AG20443 (cell line): ENCODE measurements at regions not wholly inside any gene's neighbourhood (a gene's known extent, or its start where the extent isn't known, plus 50 kb on each side); places are given as distances from the start of the nearest gene placed in this dataset.

Experiments used
- DNase-seq: peaks from one replicate; pipeline ENCODE4 v3.0.0; 2012; ENCODE audit warnings: low spot score, mixed read lengths

- no peak for DNase-seq
Measured at GRCh38 chr2:181243319-181243718, 213.9 kb upstream of the ITGA4 start.

DNA sequence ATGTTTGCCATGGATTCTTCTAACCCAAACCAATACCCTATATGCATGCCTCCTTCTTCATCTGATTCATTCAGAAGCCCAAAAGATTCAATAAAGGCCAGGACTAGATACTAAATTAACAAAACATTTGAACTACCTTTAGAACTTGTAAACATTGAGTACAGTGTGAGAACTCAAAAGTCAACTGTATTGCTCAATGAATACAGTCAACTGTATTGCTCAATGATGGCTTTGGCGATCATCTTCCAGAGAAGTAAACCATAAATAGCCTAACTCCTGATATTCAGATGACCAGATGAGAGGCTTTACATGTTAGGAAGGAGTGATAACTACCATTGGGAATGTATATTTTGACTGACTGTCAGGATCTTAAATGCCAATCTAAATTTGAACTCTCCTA is 206.5 kb upstream of the ITGA4 start:
- peak; percentile 14 for DNase-seq

- no peak for DNase-seq
Measured at GRCh38 chr2:181252262-181253148, 204.7 kb upstream of the ITGA4 start.

DNA sequence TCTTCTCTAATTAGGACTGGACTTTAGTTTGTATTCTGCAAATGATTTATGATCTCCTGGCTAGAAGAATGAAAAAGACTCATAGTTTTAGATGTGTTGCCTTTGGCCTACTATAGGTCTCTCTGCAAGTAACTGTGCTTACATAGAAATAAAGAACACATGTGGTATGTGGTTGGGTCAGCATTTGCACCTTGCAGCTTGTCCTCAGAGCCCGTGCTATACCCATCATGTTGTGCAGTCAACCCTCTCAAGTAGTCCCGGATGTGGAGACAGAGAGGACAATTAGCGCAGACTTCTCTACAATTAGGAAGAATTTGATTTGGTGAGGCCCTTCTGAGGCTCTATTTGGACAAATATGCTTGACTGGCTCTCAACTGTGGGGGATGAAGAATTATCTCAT is 203.7 kb upstream of the ITGA4 start:
- DNase-seq, result no peak

DNA sequence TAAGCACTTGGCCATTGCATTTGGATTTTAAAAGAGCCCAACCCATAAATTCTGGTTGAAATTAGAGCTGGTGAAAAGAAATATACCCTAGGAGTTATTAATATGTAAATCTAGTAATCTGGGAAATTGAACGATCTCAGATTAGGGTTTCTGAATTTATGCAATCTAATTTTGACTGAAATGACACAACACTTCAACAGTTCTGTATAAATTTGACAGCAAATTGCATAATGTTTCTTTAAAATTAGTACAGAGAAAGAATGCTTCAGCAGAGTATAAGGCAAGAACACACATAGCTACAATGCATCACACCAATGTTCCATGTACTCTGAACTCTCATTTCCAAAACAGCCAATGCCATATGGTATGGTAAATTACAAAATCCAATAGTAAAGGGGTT is 201.5 kb upstream of the ITGA4 start:
- no peak for DNase-seq

GRCh38 chr2:181258720-181259119 is 198.5 kb upstream of the ITGA4 start:
- DNase-seq, result peak; percentile 73

- DNase-seq, result no peak
Measured at GRCh38 chr2:181262782-181263181, 194.4 kb upstream of the ITGA4 start.

DNA sequence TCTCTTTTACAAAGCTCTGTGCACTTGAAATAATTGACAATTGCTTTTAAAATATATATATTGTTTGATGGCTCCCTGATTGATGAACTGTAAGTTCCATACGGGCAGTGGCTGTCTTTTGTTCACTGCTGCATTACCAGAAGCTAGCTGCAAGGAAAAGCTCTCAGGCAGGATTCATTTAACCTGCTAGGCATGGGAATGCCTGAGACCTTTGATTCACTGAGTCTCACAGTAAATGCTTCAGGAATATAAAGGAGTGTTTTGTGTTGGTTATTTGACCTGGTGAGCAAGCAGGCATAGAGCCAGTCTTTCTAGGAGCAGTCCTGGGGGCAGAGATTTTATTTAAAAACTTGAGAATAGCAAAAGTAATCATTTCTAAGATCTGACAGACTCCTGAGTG is 193.2 kb upstream of the ITGA4 start:
- no peak for DNase-seq

DNA sequence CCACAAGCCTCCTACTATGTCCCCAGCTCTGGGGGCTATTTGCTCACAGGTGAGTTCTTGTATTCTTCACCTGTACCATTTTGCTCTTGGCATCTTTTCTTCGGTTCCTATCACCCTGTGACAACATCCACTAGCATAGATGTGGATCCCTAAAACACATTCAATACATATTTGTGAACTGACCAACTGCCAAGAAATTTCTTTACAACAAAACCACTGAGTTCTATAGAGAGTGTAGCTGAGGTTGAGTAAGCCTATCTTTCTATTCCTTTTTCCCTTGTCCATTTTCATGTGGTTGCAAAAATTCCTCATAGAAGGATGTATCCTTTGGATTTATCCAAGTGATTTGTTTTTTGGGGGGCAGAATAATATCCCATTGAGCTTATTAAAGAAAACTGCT is 192.7 kb upstream of the ITGA4 start:
- DNase-seq, result no peak

DNA sequence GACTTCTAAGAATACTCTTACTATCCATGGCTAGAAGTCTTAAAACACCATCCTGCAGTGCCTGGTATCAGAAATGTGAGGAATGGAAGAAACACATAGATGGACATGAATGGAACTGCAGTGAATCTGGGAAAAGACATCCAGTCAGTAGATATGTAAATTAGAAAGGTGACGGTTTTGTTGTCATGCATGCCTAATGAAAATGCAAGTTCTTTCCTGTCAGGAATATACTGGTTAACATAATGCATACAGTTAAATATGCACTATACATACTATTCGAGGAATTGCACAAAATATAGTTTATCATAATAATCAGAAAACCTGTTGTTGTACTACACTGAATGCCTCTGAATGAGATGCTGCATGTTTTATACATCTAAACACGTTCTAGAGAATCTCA is 190.6 kb upstream of the ITGA4 start:
- no peak for DNase-seq

- no peak for DNase-seq
Measured at GRCh38 chr2:181268174-181268867, 188.9 kb upstream of the ITGA4 start.

DNA sequence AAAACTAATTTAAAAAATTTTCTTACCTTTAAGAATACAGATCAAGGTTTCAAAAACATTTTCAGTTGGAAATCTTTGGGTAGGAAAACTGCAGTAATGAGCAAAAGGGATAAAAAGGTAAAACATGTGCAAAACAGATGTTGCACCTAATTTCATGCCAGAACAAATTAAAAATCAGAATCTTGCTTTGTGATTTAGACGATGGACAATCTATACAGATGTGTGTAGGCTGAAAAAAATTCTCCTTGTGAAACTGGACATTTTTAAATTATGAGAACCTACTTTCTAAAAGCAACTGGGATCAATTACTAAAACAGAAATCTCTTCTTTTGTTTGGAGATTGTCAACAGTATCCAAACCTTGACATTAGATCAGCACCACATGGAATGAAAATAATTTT is 183.2 kb upstream of the ITGA4 start:
- no peak for DNase-seq

DNA sequence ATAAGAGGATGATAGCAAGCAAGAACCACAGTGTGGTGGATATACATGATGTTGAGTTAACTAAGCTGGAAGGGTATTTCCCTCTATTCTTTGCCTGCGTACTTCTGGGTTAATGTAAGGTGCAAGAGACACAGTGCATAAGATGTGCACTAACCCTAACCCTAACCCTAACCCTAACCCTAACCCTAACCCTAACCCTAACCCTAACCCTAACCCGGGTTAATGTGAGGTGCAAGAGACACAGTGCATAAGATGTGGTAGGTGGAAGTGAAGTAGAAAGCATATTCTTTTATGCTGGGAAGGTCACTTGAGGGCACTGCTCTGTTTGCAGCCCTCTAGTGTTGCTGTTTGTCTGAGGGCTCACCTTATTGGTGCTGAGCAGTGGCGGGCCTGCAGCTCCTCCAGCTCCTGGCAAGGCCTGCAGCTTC is 181.5 kb upstream of the ITGA4 start:
- no peak for DNase-seq

DNA sequence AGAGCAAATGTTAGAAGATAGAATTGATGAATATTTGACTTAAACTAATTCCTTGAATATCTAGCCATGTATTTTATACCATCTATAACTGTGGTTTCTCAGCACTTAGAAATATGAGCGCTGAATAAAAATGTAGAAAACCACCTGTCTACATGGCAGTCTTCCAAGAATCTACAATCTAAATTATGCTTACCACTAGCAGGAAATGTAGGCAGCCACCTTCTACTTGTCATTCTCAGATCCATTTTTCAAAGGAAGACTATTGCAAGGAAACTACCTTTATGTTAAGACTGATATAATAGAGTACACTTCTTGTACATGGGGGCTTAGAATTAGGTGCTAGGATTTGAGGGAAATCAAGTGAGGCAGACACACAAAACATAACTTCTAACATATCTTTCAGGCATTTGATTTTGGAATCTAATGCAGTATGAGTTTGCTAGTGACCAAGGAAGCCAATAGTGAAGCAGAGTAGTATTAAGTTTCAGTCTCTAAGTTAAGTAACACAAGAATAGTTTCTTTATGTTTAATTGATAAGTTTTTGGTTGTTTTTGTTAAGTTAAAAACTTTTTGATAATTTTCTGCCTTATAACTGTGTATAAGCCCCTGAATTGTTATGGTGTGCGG is 175.9 kb upstream of the ITGA4 start:
- DNase-seq, result no peak

- no peak for DNase-seq
Measured at GRCh38 chr2:181285116-181285515, 172.1 kb upstream of the ITGA4 start.

DNA sequence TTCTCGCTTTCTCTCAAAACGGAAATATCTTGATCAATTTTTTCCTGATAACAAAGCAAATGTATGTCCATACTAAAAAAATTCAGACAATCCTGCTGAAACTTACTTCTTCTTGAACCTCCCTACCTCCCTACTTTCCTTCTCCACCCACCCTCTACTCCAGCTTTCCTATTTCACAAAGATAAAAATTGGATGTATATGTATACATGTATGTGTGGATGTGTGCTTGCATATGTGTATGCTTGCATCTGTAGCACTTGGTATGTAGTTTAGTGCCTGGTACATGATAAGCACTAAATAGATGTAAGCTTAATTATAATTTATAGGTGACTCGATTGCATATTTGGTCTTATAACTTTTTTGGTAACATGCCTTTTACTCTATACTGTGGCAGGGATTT is 167.5 kb upstream of the ITGA4 start:
- DNase-seq, result no peak

DNA sequence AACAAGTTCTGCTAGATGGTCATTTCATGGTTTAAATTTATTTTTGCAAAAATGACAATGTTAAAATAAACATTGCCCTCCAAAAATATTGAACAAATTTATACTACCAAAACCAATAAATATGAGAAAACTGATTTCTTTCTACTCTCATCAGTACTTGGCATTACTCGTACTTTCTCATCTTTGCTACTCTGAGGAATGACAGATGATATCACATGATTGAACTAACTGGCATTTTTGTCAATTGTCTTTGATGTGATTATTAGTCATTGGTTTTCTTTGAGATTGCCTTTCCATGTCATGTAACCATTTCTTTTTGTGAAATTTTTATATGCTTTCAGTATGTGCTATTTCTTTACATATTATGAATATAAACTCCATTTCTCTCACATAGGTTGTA is 167.0 kb upstream of the ITGA4 start:
- no peak for DNase-seq

DNA sequence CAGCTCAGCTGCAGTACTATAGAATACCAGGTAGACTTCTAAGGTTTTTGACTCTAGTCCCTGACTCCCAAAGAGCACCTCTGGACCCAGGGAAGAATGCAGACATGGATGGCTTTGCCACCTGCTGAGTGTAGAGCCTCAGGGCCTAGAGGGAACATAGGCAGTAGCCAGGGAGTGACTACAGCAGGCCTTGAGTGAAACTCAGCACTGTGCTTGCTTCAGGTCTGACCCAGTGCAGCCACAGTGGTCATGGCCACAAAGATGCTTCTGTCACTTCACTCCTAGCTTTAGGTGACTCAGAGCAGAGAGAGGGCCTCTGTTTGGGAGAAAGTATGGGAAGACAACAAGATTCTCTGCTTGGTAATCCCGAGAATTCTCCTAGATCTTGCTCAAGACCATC is 162.2 kb upstream of the ITGA4 start:
- no peak for DNase-seq

- no peak for DNase-seq
Measured at GRCh38 chr2:181300600-181301291, 156.4 kb upstream of the ITGA4 start.

- no peak for DNase-seq
Measured at GRCh38 chr2:181304011-181304844, 153.0 kb upstream of the ITGA4 start.

GRCh38 chr2:181305301-181306123 is 151.7 kb upstream of the ITGA4 start:
- peak; percentile 17 for DNase-seq
